Occipital lobe (tissue), 1 donor: ENCODE measurements at regions not wholly inside any gene's neighbourhood (a gene's known extent, or its start where the extent isn't known, plus 50 kb on each side); places are given as distances from the start of the nearest gene placed in this dataset.
"Not testable (repeated sequence)": the region's sequence is repeated elsewhere in the genome, so short reads cannot be mapped to it uniquely, and the experiment has no call there.

ENCODE experiments used
- DNase-seq: peaks from one replicate; lab custom pipeline; 2025; lab: John Stamatoyannopoulos, UW

DNA sequence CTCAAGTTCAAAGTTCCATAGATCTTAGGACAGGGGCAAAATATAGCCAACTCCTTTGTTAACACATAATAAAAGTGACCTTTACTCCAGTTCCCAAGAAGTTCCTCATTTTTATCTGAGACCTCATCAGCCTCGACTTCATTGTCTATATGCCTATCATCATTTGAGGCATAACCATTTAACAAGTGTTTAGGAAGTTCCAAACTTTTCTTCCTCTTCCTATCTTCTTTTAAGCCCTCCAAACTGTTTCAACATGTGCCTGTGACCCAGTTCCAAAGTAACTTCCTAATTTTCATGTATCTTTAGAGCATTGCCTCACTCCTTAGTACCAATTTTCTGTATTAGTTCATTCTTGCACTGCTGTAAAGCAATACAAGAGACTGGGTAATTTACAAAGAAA, 569.1 kb downstream of the ANKRD7 start:
- no peak for DNase-seq

DNA sequence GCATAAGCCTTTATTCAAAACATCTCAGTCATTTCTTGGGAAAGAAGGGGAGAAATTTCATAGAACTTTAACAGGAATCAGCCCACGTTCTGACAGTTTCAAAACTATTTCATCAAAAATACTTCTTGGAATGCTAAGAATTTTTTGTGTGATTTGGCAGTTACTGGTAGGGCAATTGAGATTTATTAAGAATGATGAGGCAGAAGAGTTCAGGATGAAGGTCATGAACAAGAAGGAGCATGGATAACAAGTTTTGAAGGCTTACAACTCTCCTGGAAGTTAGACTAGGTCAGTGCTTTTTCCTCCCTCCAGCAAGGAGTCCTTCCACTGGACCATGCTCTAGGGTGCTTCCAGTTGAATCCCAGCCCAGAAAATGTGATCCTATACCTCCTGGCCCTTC, 569.9 kb downstream of the ANKRD7 start:
- no peak for DNase-seq

DNA sequence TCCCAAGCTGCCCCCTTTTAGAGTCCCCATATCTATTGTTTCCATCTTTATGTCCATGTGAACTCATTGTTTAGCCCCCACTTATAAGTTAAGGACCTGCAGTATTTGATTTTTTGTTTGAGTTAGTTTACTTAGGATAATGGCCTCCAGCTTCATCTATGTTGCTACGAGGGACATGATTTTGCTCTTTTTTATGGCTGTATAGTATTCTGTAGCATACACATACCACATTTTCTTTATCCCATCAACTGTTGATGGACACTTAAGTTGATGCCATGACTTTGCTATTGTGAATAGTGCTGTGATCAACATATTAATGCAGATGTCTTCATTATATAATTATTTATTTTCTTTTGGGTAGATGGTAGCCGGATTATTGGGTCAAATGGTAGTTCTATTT, 576.9 kb downstream of the ANKRD7 start:
- DNase-seq, result no peak

DNA sequence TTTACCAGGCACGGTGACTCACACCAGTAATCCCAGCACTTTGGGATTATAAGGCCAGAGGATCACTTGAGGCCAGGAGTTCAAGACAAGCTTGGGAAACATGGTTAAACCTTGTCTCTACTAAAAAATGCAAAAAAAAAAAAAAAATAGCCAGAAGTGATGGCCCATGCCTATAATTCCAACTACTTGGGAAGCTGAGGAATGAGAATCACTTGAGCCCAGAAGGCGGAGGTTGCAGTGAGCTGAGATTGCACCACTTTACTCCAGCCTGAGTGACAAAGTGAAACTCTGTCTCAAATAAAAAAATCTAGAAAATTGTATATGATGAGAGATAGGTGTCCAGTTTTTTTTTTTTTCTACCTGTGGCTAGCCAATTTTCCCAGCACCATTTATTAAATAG, 578.2 kb downstream of the ANKRD7 start:
- DNase-seq, result no peak

DNA sequence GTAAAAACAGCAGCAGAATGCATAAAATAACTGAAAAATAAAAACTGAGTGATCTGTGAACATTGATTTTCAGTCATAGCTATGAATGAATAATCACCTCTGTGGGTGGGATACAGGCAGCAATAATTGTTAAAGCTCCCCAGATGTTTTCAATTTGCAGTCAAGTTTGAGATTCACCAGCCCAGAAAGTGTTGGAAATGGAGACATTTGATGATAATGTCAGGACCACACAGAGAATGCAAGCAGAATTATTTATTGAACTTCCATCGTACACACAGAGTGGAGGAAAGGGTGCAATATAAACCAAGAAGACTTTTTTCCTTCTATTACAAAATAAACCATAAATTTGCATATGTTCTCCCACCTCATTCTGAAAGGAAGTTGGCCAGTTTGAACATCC, 601.7 kb downstream of the ANKRD7 start:
- DNase-seq, result no peak

DNA sequence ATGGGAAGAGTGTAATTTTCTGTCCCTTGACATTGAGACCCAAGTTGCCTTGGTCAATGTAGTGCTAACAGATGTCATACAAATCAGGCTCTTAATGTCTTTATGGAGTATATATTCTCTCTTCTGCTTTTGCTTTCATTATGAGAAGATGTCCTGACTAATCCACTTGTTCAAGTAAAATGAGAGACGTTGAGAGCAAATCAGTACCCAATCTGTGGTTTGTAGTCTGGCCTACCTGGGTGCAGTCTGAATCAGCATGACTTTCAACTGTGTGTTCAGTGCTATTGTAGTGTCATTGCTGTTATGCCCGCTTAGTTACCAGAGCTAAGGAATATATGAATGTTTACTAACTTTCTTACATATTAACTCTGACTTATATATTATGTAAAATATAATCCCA, 612.4 kb downstream of the ANKRD7 start:
- no peak for DNase-seq

DNA sequence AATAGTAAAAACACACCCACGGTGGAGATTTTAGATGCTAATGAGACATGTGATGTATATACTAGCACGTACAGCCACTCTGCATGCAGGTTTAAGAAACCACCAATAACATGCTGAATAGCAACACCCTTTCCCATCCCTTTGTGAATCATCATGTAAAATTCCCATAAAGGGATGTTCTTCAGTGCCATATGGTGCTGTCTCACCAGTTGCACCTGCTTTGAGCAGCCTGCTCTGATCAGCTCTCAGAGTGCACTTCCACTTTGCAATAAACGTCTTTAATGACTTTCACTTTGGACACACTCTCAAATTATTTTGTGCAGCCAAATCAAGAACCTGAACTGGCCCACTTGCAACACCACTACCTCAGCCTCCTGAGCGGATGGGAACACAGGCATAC, 615.0 kb downstream of the ANKRD7 start:
- DNase-seq, result no peak

DNA sequence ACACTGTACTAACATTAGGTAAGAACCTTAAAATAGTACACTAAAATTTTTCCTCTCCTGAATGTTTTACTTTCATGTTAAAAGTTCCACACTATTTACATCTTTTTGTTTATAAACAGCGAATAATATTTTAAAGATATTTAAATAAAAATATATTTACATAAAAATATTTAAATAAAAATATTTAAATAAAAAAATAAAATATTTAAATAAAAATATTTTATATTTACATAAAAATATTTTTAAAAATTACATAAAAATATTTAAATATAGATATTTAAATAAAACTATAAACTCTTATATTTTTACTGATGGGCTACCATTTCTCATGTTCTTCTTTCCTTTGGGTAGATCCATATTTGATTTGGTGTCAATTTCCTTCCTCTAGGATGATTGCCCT, 619.0 kb downstream of the ANKRD7 start:
- no peak for DNase-seq

DNA sequence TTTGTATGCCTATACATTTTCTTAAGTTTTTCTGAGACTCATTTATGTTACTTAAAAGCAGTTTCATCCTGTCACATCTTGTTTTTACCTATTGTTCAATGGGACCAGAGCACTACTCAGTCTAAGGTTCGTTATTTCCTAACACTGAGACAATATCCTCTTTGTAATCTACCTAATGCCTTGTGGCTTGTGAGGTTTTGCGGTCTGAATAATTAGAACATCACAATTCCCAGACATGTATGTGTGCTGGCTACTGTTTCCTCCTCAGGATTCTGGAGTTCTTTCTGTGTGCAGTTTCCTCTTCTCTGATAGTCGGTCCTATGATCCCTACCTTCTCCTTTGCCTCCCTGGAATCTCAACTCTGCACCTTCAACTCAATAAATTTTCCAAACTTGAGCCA, 620.2 kb downstream of the ANKRD7 start:
- DNase-seq, result no peak

DNA sequence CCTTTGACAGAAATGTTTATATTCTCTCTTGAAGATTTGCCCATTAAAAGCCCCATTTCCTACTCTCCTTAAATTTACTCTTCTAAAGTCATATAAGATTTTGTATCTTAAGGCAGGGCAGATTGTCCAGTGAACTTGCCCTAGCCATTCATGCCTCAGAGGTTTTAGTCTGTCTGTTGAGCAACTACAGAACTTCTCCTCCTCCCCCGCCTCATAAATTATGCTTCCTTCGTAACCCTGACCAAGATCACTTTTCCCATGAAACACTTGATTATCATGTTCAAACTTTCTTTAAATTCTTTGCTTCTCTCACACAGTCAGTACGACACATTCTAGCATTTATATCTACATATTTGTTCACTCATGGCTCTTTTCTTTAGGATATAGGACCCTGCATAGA, 621.3 kb downstream of the ANKRD7 start:
- DNase-seq, result no peak

DNA sequence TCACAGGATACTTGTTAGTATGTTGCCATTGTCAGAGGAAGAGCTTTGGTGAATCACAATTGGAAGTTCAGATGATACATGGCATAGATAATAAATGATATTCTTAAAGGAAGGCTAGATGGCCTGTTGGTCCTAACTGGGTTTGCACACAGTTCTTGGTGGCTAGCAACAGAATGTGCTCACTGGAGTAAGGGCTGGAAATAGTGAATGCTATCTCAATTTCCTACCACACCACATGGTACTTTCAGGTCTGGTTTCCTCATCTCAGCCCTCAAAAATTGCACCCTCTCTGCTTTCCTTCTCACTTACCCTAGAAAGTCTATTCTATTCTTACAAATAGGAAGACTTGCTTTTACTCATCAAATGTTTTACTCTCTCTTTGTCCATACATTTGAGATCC, 622.5 kb downstream of the ANKRD7 start:
- DNase-seq, result no peak

DNA sequence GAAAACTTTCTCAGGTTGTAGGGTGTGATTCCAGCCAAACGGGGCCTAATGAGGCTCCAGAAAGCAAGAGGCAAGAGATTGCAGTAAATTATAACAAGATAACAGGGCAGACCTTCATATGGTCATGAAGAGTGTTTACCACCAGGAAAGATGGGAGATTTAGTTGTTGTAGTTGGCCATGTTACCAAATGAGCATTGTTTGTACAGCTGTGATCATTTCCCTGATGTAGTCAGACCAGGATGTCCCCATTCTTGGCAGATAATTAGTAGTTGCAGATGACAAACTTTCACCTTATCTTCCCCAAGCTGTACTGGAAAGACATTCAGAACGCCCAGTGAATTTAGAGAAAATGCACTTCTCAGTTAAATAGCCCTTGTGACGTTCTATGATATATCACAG, 630.8 kb downstream of the ANKRD7 start:
- DNase-seq, result no peak

DNA sequence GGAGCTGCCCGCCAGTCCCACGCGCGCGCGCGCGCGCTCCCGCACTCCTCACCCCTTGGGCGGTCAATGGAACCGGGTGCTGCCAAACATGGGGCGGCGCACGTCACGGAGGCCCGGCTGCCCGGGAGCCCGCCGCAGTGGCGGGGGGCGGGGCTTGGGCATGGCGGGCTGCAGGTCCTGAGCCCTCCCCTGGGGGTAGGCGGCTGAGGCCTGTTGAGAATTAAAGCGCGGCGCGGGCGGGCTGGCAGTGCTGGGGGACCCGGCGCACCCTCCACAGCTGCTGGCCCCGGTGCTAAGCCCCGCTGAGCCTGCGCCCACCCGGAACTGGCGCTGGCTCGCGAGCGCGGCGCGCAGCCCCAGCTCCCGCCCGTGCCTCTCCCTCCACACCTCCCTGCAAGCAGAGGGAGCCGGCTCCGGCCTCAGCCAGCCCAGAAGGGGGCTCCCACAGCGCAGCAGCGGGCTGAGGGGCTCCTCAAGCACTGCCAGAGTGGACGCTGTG, 634.2 kb downstream of the ANKRD7 start:
- no peak for DNase-seq

DNA sequence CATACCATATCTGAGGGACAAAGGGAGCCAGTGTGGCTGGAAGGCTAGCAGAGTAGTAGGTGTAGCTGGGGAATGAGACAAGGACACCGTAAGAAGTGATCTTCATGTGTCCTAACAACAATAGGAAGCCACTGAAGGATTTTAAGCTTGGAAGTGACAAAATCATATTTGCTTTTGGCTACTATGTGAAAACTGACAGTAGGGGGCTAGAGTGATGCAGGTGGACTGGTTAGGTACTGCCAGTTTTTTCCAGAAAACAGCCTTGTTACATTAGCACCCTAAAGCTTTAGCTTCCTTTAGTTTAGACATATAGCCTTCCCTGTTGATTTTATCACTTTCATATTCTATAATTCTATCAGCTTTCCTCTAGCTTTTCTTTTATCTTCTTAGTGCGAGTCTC, 637.1 kb downstream of the ANKRD7 start:
- no peak for DNase-seq

DNA sequence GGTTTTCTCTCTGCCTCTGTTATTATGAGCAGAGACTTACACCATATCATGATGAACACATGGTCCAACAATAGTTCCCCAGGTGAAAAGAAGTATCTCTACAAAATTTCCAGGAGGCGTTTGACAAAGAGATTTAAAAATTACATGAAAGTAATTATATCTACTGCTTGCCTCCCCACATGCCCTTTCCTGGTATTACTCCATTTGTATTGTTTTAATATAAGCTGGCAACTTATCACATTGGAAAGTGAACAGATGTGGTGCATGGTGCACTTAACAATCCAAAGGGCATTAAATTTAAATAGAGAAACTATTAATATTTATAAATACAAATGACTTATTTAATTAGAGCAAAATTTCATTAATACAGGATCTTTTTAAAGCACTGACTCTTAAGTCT, 638.2 kb downstream of the ANKRD7 start:
- DNase-seq, result no peak

DNA sequence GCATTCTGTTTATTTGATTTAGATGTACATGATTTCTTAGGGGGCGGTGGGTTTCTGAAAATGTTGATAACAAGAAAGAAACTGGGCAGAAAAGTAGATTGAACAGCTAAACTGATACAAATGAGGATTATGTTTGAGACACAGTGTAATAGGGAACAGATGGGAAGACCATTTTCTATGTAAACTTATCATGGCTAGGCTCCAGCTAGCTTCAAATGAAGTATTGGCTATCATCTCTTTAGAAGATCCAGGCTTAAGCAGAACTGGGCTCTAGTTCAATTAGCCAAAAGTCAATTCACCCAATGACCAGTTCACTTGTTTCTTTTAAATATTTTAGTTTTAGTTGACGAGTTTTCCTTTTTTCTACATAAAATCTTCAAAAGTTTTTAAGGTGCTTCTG, 639.5 kb downstream of the ANKRD7 start:
- DNase-seq, result no peak

DNA sequence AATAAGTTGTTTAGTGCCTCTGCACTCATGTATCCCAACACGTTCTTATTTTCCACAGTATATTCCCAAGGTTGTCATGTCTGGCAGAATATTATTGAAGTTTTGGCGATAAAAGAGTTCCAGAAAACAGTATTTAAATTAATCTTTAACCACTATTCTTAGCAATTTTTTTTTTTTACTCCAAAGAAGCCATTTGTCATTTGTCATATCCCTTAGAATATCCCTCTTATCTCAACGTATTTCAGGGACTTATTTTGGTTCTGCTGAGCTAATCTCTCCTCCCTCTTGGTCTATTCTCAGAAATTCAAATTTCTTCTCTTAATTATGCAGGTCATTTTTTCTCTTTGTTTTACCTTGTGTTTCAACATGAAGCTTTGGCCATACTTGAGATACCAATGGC, 643.4 kb downstream of the ANKRD7 start:
- DNase-seq, result no peak

DNA sequence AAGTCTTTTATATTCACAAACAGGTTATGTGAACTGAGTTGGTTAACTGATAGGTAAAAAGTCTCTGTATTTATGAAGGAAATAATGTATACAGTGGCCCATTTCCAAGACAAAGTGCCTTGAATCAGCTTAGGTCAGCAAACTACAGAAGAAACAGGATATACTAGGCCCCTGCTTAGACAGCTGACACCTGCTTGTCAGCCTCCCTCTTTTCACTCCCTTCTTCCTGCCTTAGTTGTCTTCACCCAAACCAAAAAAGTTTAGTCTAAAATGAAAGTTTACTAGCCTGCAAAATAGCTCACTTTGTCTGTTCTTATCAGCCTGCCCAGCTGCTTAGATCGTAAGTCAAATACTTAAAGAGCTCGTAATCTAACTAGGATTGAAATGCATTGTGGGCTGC, 644.6 kb downstream of the ANKRD7 start:
- DNase-seq, result not testable (repeated sequence)

DNA sequence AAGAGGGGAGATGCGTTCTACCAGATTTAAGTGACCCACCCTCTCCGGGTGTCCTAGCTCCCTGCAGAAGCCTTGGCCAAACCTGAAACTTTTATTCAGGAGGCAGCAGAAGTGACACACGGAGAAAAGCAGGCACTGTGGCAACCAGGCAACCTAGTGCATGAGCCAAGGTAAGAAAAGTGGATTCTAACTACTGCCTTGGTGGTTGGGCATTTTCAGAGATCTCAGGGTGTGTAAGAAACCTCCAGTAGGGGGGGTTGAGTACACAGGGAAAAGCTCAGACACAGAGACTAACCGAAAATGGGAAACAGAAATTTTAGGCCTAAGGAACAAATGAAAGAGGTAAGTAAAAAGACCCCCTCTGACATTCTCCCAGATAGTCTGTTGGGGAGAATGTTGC, 645.7 kb downstream of the ANKRD7 start:
- no peak for DNase-seq

DNA sequence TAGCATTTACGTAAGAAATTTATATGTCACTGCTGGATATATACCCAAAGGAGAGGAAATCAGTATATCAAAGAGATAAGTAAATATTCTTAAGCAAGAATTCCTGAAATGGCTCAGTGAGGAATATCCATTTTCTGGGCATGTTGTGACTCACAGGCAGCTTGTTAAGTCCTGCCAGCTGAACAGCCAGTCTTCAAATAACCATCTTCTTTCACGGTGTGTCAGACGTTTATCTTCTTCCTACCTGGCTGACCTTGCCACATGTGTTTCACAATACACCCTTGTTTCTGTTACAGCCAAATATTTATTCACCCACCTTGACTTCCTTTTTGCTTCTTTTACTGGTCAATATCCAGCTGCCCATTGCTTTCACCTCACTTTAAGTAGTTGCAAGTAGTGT, 648.1 kb downstream of the ANKRD7 start:
- no peak for DNase-seq

DNA sequence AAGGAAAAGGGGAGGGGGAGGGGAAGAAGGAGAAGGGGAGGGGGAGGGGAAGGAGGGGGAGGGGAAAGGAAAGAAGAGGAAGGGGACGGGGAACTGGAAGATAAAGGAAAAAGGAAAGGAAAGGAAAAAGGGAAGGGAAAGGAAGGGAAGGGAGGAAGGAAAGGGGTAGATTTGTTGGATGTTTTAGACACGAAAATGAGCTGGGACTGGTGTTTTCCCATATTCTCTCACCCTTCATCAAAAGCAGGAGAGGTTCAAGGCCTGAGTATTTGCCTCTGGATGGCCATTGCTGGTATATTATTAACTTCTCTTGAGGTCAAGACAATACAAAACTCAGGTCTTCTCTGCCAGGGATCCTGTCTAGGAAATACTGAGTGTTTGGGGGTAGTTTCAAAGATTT, 652.7 kb downstream of the ANKRD7 start:
- DNase-seq, result no peak

DNA sequence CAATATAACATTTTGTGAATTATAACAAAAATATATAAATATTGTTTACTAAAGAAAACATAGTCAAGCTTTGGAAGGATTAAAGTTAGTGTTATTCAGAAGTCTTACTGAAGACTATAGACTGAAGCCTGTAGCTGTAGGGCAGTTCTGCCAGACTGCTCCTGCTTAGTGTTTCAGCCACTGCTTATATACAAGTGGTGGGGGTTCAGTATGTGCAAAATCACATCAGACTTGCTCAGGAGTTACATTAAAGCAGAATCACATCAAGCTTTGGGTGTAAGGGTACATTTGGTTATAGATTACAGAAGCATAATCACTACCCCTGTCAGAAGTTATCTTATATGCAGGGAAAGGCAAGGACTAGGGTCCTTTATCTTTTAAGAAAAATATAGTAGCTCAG, 653.8 kb downstream of the ANKRD7 start:
- no peak for DNase-seq

DNA sequence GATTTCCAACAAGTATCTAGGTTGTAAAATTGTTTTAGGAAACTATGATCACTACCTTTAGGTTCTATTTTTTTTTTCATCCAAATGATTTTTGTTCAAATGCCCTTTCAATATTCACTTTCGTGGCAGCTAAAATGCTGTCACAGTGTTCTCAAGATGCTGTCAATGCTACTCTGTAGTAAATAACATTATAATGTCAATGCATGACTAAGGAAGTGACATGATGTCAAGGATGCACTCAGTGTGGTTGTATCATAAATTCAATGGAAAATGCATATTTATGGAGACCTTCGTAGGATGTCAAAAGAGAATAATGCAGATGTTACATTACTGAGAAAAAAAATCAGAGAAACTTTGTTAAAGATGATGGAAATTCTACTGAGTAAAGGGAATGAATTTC, 673.8 kb downstream of the ANKRD7 start:
- DNase-seq, result no peak

DNA sequence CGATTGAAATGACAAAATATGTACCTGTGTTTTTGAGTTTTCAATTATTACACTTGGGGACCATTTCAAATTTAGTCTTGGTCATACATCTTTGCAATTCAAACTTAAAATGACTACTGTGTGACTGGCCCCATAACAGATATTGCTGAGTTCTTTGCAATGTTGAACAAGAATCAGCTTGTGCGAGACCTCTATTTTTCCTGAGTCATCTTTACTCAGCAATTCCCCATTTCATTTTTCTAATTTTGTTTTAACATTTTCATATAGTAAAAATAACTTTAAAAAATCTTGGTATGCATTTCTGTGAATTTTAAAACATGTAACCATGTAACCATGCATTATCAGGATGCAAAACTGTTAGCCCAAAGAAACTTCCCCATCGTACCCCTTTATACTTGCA, 678.1 kb downstream of the ANKRD7 start:
- no peak for DNase-seq
